ENCODE measurements at regions not wholly inside any gene's neighbourhood (a gene's known extent, or its start where the extent isn't known, plus 50 kb on each side); places are given as distances from the start of the nearest gene placed in this dataset.

DNA sequence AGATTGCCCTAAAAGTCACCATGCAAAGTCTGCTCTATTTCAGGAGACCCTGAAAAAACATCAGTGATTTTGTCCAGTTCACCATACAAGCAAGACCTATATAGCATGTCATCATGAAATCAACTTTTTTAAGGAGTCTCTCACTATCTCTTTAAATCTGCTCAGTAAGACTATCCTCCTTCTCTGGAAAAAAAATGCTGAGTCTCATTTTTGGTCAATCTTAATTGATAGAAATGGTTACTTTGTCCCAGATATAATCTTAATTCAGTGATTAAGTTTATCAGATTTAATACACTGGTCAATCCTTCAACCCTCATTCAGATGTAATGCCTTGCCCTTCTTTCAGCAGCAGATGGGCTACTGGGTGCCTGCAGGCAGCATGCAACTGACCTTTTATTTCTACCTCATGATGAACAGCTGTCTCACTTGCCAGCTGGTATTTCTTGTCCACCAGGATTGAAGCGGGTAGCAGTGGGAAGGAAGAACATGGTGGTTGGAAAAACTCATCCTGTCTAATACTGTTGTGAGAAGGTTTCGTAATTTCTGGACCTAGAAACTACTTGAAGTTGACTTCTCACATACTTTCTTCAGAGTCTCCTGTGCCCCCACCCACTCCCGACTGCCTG lies 375.3 kb downstream of the DNAH5 start:
- Histone ChIP-seq H3K36me3 (no peaks in the 10 kb centered on the region), H3K4me1 (no peaks in the 10 kb centered on the region), H3K27me3 (no peaks in the 10 kb centered on the region), H3K4me3 (no peak overlapping the region), H3K27ac (no peak overlapping the region), H3K9me3 (peaks cover 0 to 4% of the 10 kb centered on the region in 2 donors)
- no peak for TF ChIP-seq POLR2AphosphoS5 (IDR thresholded peaks at IDR 0.05)
- TF ChIP-seq CTCF (IDR thresholded peaks at IDR 0.05), result no peak
- no peak for TF ChIP-seq POLR2A (IDR thresholded peaks at IDR 0.05)
- intact Hi-C loops (cut with DNase I; ENCODE audit: low total_unique reads), result no loop called here
- DNase-seq (ENCODE audit: low spot score in 2 of 2), result no peak

GRCh38 chr5:13567819-13568218 lies 376.7 kb downstream of the DNAH5 start:
- no peaks in the 10 kb centered on the region for H3K36me3 ChIP-seq
- DNase-seq (ENCODE audit: low spot score in 2 of 2), result no peak
- H3K9me3 ChIP-seq, result peaks cover 0 to 4% of the 10 kb centered on the region in 2 donors
- intact Hi-C loops (cut with DNase I; ENCODE audit: low total_unique reads), result no loop called here
- no peak overlapping the region for H3K4me3 ChIP-seq
- TF ChIP-seq CTCF (IDR thresholded peaks at IDR 0.05), result no peak
- no peak for TF ChIP-seq POLR2AphosphoS5 (IDR thresholded peaks at IDR 0.05)
- TF ChIP-seq POLR2A (IDR thresholded peaks at IDR 0.05), result no peak
- no peaks in the 10 kb centered on the region for H3K4me1 ChIP-seq
- no peaks in the 10 kb centered on the region for H3K27me3 ChIP-seq
- no peak overlapping the region for H3K27ac ChIP-seq

GRCh38 chr5:13566871-13567339 lies 377.6 kb downstream of the DNAH5 start:
- DNase-seq (ENCODE audit: low spot score in 2 of 2), result no peak
- Histone ChIP-seq H3K9me3 (peaks cover 0 to 4% of the 10 kb centered on the region in 2 donors), H3K27me3 (no peaks in the 10 kb centered on the region), H3K27ac (no peak overlapping the region), H3K36me3 (no peaks in the 10 kb centered on the region), H3K4me3 (no peak overlapping the region), H3K4me1 (no peaks in the 10 kb centered on the region)
- intact Hi-C loops (cut with DNase I; ENCODE audit: low total_unique reads), result no loop called here
- no peak for TF ChIP-seq POLR2A (IDR thresholded peaks at IDR 0.05)
- TF ChIP-seq POLR2AphosphoS5 (IDR thresholded peaks at IDR 0.05), result no peak
- no peak for TF ChIP-seq CTCF (IDR thresholded peaks at IDR 0.05)

GRCh38 chr5:13558408-13558807 lies 386.1 kb downstream of the DNAH5 start:
- H3K27ac ChIP-seq, result no peak overlapping the region
- H3K36me3 ChIP-seq, result no peaks in the 10 kb centered on the region
- H3K9me3 ChIP-seq, result no peaks in the 10 kb centered on the region
- intact Hi-C loops (cut with DNase I; ENCODE audit: low total_unique reads), result no loop called here
- no peak for DNase-seq (ENCODE audit: low spot score in 2 of 2)
- H3K4me1 ChIP-seq, result no peaks in the 10 kb centered on the region
- TF ChIP-seq POLR2A (IDR thresholded peaks at IDR 0.05) (no peak), CTCF (IDR thresholded peaks at IDR 0.05) (no peak), POLR2AphosphoS5 (IDR thresholded peaks at IDR 0.05) (no peak)
- no peaks in the 10 kb centered on the region for H3K27me3 ChIP-seq
- H3K4me3 ChIP-seq, result no peak overlapping the region

DNA sequence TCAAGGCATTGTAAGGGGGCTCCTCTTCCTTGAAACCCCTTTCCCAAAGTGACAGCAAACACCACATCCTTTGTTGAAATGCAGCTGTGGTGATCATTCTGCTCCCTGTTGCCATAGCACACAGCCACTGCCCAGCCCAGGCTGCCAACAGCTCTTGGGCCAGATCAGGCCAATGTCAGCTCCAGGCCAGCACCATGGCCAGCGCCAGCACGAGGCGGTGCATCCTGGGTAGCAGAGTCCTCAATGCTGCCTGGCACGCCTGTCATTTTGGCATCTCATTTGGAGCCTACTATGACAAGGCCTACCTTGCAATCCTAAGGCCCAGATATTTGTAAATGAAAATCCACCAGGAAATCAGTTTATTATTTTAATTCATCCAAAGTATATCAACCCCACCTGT lies 390.6 kb downstream of the DNAH5 start:
- H3K4me1 ChIP-seq, result no peaks in the 10 kb centered on the region
- no peak for DNase-seq (ENCODE audit: low spot score in 2 of 2)
- TF ChIP-seq POLR2AphosphoS5 (IDR thresholded peaks at IDR 0.05) (no peak), POLR2A (IDR thresholded peaks at IDR 0.05) (no peak), CTCF (IDR thresholded peaks at IDR 0.05) (no peak)
- no peak overlapping the region for H3K4me3 ChIP-seq
- intact Hi-C loops (cut with DNase I; ENCODE audit: low total_unique reads), result no loop called here
- H3K9me3 ChIP-seq, result no peaks in the 10 kb centered on the region
- no peaks in the 10 kb centered on the region for H3K27me3 ChIP-seq
- no peak overlapping the region for H3K27ac ChIP-seq
- no peaks in the 10 kb centered on the region for H3K36me3 ChIP-seq

Measured in breast epithelium (tissue), 4 donors.